Activated CD4-positive, alpha-beta T cell treated with anti-CD3 and anti-CD28 coated beads, Interleukin-2, Interleukin-6, amounts not matched to agents 100 ng/mL and 50 ng/mL, durations not matched to agents 16 hours and 8 hours (primary cell): ENCODE measurements at regions not wholly inside any gene's neighbourhood (a gene's known extent, or its start where the extent isn't known, plus 50 kb on each side); places are given as distances from the start of the nearest gene placed in this dataset.

Experiments used
- DNase-seq: peaks from one replicate; pipeline ENCODE4 v3.0.0-alpha.2; 2020

DNA sequence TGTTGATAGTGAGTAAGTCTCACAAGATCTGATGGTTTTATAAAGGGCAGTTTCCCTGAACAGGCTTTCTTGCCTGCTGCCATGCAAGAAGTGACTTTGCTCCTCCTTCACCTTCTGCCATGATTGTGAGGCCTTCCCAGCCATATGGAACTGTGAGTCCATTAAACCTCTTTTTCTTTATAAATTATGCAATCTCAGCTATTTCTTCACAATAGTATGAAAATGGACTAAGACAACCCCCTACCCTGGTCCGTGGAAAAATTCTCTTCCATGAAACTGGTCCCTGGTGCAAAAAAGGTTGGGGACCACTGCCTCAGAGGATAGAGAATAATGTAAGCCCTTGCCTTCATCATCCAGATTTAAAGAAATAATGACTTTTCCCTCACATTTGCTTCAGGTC is 861.3 kb downstream of the QKI start:
- no peak for DNase-seq

GRCh38 chr6:164274493-164274892 is 860.0 kb downstream of the QKI start:
- DNase-seq, result no peak

DNA sequence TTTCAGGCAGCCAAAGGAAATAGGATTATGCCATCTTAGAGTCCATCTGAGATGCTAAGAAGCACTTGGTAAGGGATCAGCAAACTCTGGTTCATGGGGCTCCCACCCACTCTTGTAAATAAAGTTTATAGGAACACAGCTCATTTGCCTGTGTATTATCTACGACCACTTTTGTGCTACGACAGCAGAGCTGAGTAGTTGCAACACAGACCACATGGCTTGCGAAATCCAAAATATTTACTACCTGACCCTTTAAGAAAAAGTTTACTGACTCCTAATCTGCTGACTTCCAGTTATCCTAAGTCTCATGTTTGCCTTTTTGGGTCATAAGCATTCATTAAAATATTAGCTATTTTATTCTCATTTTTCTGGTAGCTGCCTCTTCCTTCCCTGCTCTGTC is 859.0 kb downstream of the QKI start:
- DNase-seq, result no peak

DNA sequence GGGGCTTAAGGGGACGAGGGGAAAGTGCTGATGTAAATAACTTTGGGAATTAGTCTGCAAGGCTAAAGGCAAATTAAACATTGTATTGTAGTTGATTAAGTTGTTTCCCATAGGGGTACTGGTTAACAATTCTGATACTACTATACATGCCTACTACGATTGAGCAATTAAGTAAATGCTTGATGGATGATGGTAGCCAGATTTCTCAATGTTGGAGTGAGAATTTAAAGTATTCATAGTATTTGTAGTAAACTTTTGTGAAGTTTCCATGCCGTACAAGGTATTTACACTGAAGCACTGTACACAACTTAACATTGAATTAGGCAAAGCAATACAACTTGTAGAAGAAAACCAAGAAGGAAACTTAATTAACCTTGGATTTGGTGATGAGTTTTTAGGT is 852.3 kb downstream of the QKI start:
- DNase-seq, result no peak

GRCh38 chr6:164262348-164262747 is 847.8 kb downstream of the QKI start:
- no peak for DNase-seq

- DNase-seq, result no peak
These were observed 843.9 kb downstream of the QKI start for GRCh38 chr6:164258421-164258820.

GRCh38 chr6:164252948-164253347 is 838.4 kb downstream of the QKI start:
- DNase-seq, result no peak

- DNase-seq, result no peak
These were observed 837.8 kb downstream of the QKI start for GRCh38 chr6:164252291-164252690.

- DNase-seq, result no peak
These were observed 832.6 kb downstream of the QKI start for GRCh38 chr6:164247106-164247505.

GRCh38 chr6:164246082-164246481 is 831.6 kb downstream of the QKI start:
- DNase-seq, result no peak

DNA sequence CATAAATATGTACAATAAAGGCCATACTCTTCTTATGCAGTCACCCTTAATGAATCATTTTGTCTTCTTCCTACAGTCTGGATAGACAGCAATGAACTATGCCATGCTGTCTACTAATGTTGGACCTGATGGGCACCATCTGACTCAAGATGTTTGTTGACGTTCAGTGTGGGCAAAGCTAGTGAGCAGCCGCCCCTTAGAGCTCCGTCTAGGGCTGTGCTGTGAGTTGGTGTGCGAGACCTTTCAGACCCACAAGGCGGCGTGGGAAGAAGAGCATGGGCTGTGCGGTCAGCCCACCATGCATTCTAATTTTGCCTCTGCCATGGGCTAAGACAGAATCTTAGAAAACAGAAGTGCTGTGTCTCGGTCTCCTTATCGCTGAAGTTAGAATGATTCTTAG is 829.4 kb downstream of the QKI start:
- no peak for DNase-seq

DNA sequence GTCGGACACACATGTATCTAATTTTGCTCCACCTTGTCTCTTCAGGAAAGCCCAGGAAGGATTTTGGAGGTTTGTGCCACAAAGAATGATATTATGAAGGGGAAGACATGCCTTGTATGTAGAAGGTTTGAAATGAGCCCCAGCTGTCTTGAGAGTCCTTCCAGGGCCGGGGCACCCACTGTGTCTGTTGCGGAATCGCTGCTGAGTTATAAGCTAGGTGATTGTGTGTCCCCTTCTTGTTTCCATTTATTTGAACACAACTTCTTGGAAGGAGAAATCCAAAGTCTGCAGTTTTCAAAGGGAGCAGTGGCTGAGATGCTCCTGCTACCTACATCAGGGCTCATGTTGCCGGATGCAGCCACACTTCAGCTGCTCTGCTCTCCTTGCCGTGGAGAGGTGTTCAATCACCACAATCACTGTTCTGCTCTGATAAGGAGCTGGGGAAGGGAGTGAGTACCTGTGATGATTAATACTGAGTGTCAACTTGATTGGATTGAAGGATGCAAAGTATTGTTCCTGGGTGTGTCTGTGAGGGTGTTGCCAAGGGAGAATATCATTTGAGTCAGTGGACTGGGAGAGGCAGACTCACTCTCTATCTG is 828.6 kb downstream of the QKI start:
- no peak for DNase-seq

GRCh38 chr6:164230804-164231203 is 816.3 kb downstream of the QKI start:
- DNase-seq, result no peak

DNA sequence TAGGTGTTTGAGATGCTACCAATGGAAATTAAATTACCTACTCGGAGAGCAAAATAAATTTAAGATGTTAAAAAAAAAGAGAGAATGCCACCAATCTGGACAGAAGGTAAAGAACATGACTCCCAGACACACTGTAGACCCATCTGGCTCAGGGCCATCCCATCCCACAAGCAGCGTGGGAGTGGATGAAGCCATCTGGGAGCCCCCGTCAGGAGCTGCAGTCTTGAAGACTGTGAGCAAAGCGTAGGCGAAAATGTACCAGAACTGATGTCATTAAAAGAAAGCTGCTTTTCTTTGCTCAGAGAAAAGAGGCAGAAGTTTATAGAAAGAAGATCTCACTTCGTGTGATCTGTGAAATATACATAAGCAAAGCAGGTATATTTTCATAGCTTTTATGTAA is 815.7 kb downstream of the QKI start:
- DNase-seq, result no peak

- no peak for DNase-seq
These were observed 815.2 kb downstream of the QKI start for GRCh38 chr6:164229716-164230115.

- no peak for DNase-seq
These were observed 813.5 kb downstream of the QKI start for GRCh38 chr6:164227952-164228522.

DNA sequence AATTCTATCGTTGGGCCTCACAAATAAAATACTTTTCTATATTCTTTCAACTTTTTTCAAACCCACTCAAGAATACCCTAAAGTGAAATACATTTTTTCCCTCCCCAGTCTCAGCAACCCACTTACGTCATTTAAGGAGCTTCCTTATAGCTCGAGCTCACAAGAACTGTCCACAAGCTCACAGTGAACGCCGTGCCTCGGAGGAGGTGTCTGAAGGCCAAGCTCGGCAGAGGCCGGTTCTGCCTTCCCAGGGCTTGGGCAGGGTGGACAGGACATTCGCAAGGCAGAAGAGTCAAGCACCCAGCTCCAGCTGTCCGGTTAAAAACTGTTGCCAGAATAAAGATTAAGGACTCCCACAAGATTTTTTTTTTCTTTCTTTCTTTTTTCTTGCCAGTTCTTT is 802.3 kb downstream of the QKI start:
- no peak for DNase-seq

DNA sequence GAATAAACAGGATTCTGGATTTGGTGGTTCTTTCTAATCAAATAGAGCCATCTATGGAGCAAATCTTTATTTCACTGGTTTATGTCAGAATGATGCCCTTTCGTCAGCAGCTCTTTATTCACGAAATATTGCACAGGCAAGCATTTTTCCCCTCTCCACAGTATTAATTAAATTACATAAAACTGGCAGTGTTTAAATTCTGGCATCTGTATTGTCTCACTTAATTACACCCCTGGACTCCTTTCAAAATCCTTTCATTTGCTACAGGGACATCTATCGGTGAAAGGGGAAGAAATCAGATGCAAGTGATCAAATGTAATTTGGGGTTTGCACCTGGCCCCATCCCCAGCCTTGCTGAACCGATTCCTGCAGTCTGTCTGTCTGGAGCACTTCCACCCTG is 801.9 kb downstream of the QKI start:
- DNase-seq, result no peak

GRCh38 chr6:164214066-164214465 is 799.5 kb downstream of the QKI start:
- DNase-seq, result no peak

- no peak for DNase-seq
These were observed 796.7 kb downstream of the QKI start for GRCh38 chr6:164211254-164211653.

DNA sequence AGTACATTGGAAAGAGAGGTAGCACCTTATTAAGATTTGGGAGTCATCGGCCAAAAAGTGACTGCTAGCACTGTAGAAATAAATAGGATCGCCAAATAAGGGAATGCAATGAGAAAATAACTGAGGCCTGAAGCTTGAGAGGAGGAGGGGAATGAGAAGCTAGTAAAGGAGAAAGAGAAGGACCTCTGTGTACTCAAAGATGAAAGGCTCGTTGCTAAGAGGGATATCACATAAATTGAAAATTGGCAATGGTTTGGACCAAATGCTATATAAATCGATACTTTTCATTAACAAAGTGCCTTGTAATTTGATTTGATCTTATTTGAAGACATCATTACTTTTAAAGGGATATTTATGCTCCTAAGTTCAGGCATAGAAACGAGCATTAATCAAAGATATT is 796.3 kb downstream of the QKI start:
- DNase-seq, result no peak

DNA sequence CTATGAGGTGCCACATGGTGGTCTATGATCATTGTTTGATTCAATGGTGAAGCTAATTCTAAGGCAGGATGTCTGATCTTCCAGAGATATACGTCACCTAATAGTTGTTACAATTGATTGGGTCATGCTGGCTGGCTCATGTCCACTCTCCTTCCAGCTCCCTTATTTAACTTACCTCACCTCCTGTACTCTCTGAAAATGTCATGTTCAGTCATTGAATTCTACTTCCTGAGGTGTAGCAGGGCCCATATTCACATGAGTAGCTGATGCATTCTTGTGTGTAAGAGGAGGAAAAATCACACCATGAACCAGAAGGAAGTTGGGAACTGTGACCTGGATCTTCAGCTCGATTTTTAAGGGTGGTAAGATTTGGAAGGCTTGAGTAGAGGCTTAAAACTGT is 795.8 kb downstream of the QKI start:
- no peak for DNase-seq

DNA sequence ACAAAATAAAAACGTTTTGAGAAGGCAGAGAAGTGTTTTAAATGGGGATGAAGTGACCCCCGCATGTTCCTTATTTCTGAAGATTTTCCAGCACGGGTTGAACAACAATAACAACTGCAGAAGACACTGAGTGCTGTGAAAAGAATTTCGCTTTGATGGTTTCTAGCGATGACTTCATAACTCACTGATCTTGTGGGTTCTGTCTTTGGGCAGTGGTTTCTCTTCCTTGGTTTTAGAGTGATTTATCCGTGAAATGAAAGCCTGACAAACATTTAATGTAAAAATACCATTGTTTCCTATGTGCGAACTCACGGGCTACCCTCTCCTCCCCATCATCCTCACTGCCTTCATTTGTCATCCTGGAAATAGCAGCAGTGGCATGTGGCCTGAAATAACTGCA is 793.9 kb downstream of the QKI start:
- DNase-seq, result no peak

DNA sequence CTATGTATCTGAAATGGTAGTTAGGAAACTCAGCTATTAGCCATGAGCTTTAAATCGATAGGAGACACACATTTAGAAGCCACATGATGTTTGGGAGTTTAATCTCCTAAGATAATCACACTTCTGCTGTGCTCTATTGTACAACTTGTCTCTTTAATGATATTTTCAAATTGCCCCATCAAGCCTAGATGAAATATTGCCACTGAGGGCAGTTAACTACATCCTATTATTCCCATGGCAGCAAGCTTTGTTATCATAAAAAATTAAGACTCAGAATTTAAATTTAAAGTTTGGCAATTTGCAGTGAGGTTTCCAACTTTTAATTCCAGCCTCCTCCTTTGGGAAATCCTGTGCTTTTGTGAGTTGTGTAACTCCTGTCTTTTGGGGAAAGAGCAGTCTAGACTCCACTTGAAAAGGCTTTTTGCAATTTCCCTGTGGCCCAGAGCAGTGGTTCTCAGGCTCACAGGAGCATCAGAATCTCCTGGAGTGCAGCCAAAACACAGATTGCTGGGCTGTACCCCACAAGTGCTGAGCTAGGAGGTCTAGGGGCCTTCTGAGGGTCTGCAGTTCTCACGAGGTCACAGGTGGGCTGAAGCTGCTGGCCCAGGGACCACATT is 792.4 kb downstream of the QKI start:
- DNase-seq, result no peak

DNA sequence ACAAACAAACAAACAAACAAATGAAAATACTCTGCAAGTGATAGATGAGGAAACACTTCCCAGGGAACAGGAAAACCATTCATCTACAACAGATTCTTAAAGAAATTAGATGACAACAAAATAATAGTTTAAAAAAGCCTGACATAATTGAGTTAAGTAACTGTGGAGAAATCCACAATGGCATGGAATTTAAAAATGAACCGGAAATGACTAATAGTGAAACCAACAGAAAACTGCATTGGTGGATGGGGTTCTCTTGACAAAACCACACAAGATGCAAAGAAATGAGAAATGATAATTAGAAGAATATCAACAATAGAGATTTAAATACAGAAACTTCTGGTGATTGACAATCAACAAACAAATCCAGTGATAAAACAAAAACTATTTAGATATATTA is 785.6 kb downstream of the QKI start:
- no peak for DNase-seq
